Progenitor cell of endocrine pancreas (in vitro differentiated cells): ENCODE measurements at regions not wholly inside any gene's neighbourhood (a gene's known extent, or its start where the extent isn't known, plus 50 kb on each side); places are given as distances from the start of the nearest gene placed in this dataset.
A peak's percentile ranks its signal among the peaks of the same experiment; 100 is the strongest.

ENCODE experiments used
- DNase-seq: peaks from one replicate; pipeline ENCODE4 v3.0.0; 2021; ENCODE audit warnings: low spot score; ENCODE audit not compliant: unreplicated experiment
- H3K27ac Mint-ChIP-seq: 2 replicates; pipeline ENCODE4 v1.8.0; 2021; ENCODE audit warnings: mild to moderate bottlenecking, moderate library complexity, mixed read lengths
- H3K27me3 Mint-ChIP-seq: 2 replicates; pipeline ENCODE4 v1.8.0; 2021; ENCODE audit warnings: mixed read lengths
- H3K36me3 Mint-ChIP-seq: 2 replicates; pipeline ENCODE4 v1.8.0; 2022; ENCODE audit warnings: mixed read lengths; ENCODE audit not compliant: insufficient read depth
- H3K4me1 Mint-ChIP-seq: 2 replicates; pipeline ENCODE4 v1.8.0; 2021; ENCODE audit warnings: low read depth, mixed read lengths
- H3K4me3 Mint-ChIP-seq: 2 replicates; pipeline ENCODE4 v1.8.0; 2021; ENCODE audit warnings: low read depth, mild to moderate bottlenecking, moderate library complexity, mixed read lengths
- H3K9me3 Mint-ChIP-seq: 2 replicates; pipeline ENCODE4 v1.8.0; 2021; ENCODE audit warnings: low read depth, mixed read lengths
- CTCF ChIP-seq: fragments of 200-600 bp; sonication (generic); IDR thresholded peaks from one replicate; pipeline ENCODE4 v1.5.0; 2021; ENCODE audit warnings: antibody characterized with exemption, mild to moderate bottlenecking; ENCODE audit not compliant: unreplicated experiment

- Mint-ChIP-seq H3K36me3 (no peaks in the 10 kb centered on the region), H3K27ac (no peak overlapping the region), H3K4me3 (no peak overlapping the region), H3K4me1 (no peaks in the 10 kb centered on the region), H3K27me3 (no peaks in the 10 kb centered on the region), H3K9me3 (peaks cover 4% of the 10 kb centered on the region)
- DNase-seq = no peak
- TF ChIP-seq CTCF = no peak
These were observed 1958.6 kb downstream of the C4orf33 start for GRCh38 chr4:131054489-131055019.

- no peak for TF ChIP-seq CTCF
- no peak overlapping the region for H3K4me3 Mint-ChIP-seq
- no peak overlapping the region for H3K27ac Mint-ChIP-seq
- H3K36me3 Mint-ChIP-seq = no peaks in the 10 kb centered on the region
- no peaks in the 10 kb centered on the region for H3K4me1 Mint-ChIP-seq
- no peaks in the 10 kb centered on the region for H3K27me3 Mint-ChIP-seq
- DNase-seq = no peak
- peaks cover 18% of the 10 kb centered on the region for H3K9me3 Mint-ChIP-seq
These were observed 1965.8 kb downstream of the C4orf33 start for GRCh38 chr4:131061734-131062133.

GRCh38 chr4:131063878-131064277, 1967.9 kb downstream of the C4orf33 start:
- H3K27me3 Mint-ChIP-seq = no peaks in the 10 kb centered on the region
- H3K27ac Mint-ChIP-seq = no peak overlapping the region
- H3K4me3 Mint-ChIP-seq = no peak overlapping the region
- no peaks in the 10 kb centered on the region for H3K36me3 Mint-ChIP-seq
- no peak for TF ChIP-seq CTCF
- DNase-seq = no peak
- no peaks in the 10 kb centered on the region for H3K4me1 Mint-ChIP-seq
- peaks cover 22% of the 10 kb centered on the region for H3K9me3 Mint-ChIP-seq

- H3K27me3 Mint-ChIP-seq = no peaks in the 10 kb centered on the region
- H3K4me1 Mint-ChIP-seq = peaks cover 27% of the 10 kb centered on the region
- H3K4me3 Mint-ChIP-seq = no peak overlapping the region
- DNase-seq = no peak
- no peak for TF ChIP-seq CTCF
- no peaks in the 10 kb centered on the region for H3K36me3 Mint-ChIP-seq
- no peak overlapping the region for H3K27ac Mint-ChIP-seq
- no peaks in the 10 kb centered on the region for H3K9me3 Mint-ChIP-seq
These were observed 1985.1 kb downstream of the C4orf33 start for GRCh38 chr4:131081069-131081468.

GRCh38 chr4:131084997-131085396, 1989.0 kb downstream of the C4orf33 start:
- Mint-ChIP-seq H3K27ac (no peak overlapping the region), H3K9me3 (no peaks in the 10 kb centered on the region), H3K36me3 (no peaks in the 10 kb centered on the region), H3K4me1 (peaks cover 27% of the 10 kb centered on the region), H3K4me3 (peak overlapping the region; percentile 4), H3K27me3 (no peaks in the 10 kb centered on the region)
- no peak for TF ChIP-seq CTCF
- no peak for DNase-seq
